ENCODE measurements at regions not wholly inside any gene's neighbourhood (a gene's known extent, or its start where the extent isn't known, plus 50 kb on each side); places are given as distances from the start of the nearest gene placed in this dataset.

GRCh38 chr13:99827011-99827772 lies 144.4 kb downstream of the ZIC5 start:
- H3K4me3 ChIP-seq = no peak overlapping the region
- no peak overlapping the region for H3K27ac ChIP-seq
- no peaks in the 10 kb centered on the region for H3K36me3 ChIP-seq
- no peaks in the 10 kb centered on the region for H3K27me3 ChIP-seq
- intact Hi-C loops (cut with DNase I) = no loop called here
- TF ChIP-seq EP300 (IDR thresholded peaks at IDR 0.05) (no peak), CTCF (IDR thresholded peaks at IDR 0.05) (no peak), POLR2A (IDR thresholded peaks at IDR 0.05) (no peak)
- WGBS, 3 donors = 88 to 94% (median 93%) methylated on average over 12 of the region's 12 CpGs
- no peak for DNase-seq
- H3K4me1 ChIP-seq (ENCODE audit: insufficient read depth) = no peaks in the 10 kb centered on the region
- H3K9me3 ChIP-seq = no peaks in the 10 kb centered on the region

GRCh38 chr13:99823961-99824360 lies 147.6 kb downstream of the ZIC5 start:
- WGBS, 3 donors = 82 to 89% (median 84%) methylated on average over 2 of the region's 2 CpGs
- Histone ChIP-seq H3K4me1 (ENCODE audit: insufficient read depth) (no peaks in the 10 kb centered on the region), H3K27ac (no peak overlapping the region), H3K36me3 (no peaks in the 10 kb centered on the region), H3K4me3 (no peak overlapping the region), H3K9me3 (no peaks in the 10 kb centered on the region), H3K27me3 (no peaks in the 10 kb centered on the region)
- TF ChIP-seq CTCF (IDR thresholded peaks at IDR 0.05) (no peak), EP300 (IDR thresholded peaks at IDR 0.05) (no peak), POLR2A (IDR thresholded peaks at IDR 0.05) (no peak)
- intact Hi-C loops (cut with DNase I) = no loop called here
- no peak for DNase-seq

- intact Hi-C loops (cut with DNase I) = no loop called here
- H3K4me1 ChIP-seq (ENCODE audit: insufficient read depth) = no peaks in the 10 kb centered on the region
- H3K9me3 ChIP-seq = no peaks in the 10 kb centered on the region
- no peaks in the 10 kb centered on the region for H3K27me3 ChIP-seq
- no peaks in the 10 kb centered on the region for H3K36me3 ChIP-seq
- no peak for TF ChIP-seq POLR2A (IDR thresholded peaks at IDR 0.05)
- no peak for TF ChIP-seq CTCF (IDR thresholded peaks at IDR 0.05)
- no peak for TF ChIP-seq EP300 (IDR thresholded peaks at IDR 0.05)
- no peak for DNase-seq
- no peak overlapping the region for H3K4me3 ChIP-seq
- 88 to 93% (median 88%) methylated on average over 2 of the region's 2 CpGs for WGBS, 3 donors
- H3K27ac ChIP-seq = no peak overlapping the region
Observed at GRCh38 chr13:99822820-99823219, 148.7 kb downstream of the ZIC5 start.

- Histone ChIP-seq H3K27ac (no peak overlapping the region), H3K9me3 (no peaks in the 10 kb centered on the region), H3K27me3 (no peaks in the 10 kb centered on the region), H3K4me3 (no peak overlapping the region), H3K4me1 (ENCODE audit: insufficient read depth) (no peaks in the 10 kb centered on the region), H3K36me3 (no peaks in the 10 kb centered on the region)
- TF ChIP-seq POLR2A (IDR thresholded peaks at IDR 0.05) = no peak
- TF ChIP-seq CTCF (IDR thresholded peaks at IDR 0.05) = no peak
- no peak for TF ChIP-seq EP300 (IDR thresholded peaks at IDR 0.05)
- no peak for DNase-seq
- intact Hi-C loops (cut with DNase I) = no loop called here
- 74 to 87% (median 86%) methylated on average over 3 of the region's 3 CpGs for WGBS, 3 donors
Observed at GRCh38 chr13:99821741-99822140, 149.8 kb downstream of the ZIC5 start.
